ENCODE measurements at regions not wholly inside any gene's neighbourhood (a gene's known extent, or its start where the extent isn't known, plus 50 kb on each side); places are given as distances from the start of the nearest gene placed in this dataset.
"Not testable (repeated sequence)": the region's sequence is repeated elsewhere in the genome, so short reads cannot be mapped to it uniquely, and the experiment has no call there.

- TF ChIP-seq, protein P1, sequence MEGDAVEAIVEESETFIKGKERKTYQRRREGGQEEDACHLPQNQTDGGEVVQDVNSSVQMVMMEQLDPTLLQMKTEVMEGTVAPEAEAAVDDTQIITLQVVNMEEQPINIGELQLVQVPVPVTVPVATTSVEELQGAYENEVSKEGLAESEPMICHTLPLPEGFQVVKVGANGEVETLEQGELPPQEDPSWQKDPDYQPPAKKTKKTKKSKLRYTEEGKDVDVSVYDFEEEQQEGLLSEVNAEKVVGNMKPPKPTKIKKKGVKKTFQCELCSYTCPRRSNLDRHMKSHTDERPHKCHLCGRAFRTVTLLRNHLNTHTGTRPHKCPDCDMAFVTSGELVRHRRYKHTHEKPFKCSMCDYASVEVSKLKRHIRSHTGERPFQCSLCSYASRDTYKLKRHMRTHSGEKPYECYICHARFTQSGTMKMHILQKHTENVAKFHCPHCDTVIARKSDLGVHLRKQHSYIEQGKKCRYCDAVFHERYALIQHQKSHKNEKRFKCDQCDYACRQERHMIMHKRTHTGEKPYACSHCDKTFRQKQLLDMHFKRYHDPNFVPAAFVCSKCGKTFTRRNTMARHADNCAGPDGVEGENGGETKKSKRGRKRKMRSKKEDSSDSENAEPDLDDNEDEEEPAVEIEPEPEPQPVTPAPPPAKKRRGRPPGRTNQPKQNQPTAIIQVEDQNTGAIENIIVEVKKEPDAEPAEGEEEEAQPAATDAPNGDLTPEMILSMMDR (conservative IDR thresholded peaks at IDR 0.05; ENCODE audit: low read length): not testable (repeated sequence)
- TF ChIP-seq EZH2phosphoT487 (IDR thresholded peaks at IDR 0.05; ENCODE audit: borderline replicate concordance): not testable (repeated sequence)
These were observed 88.5 kb upstream of the HCCS start for GRCh38 chrX:11022588-11022987.
